WTC11 (cell line): ENCODE measurements at regions not wholly inside any gene's neighbourhood (a gene's known extent, or its start where the extent isn't known, plus 50 kb on each side); places are given as distances from the start of the nearest gene placed in this dataset.

ENCODE experiments used
- ATAC-seq: fragments of 200-7000 bp; cut with Tn5 transposase; 2 replicates; pipeline ENCODE4 v1.10.0; 2021; ENCODE audit warnings: mild to moderate bottlenecking, moderate library complexity
- CTCF ChIA-PET: fragments of 300-600 bp; sonication (Branson Sonifier 250); formaldehyde crosslinking; loops from one replicate; lab custom pipeline; 2021; ENCODE audit warnings: antibody characterized with exemption; lab: Charles Lee
- POLR2A ChIA-PET: fragments of 350-600 bp; sonication (Branson Sonifier 250); formaldehyde crosslinking; loops from one replicate; lab custom pipeline; 2021; ENCODE audit warnings: antibody characterized with exemption; lab: Charles Lee
- DNase-seq: peaks from one replicate; pipeline ENCODE4 v3.0.0; 2021; ENCODE audit warnings: low spot score
- H3K27ac Mint-ChIP-seq: 2 replicates; pipeline ENCODE4 v1.8.0; 2021; ENCODE audit warnings: mixed read lengths
- H3K27me3 Mint-ChIP-seq: 2 replicates; pipeline ENCODE4 v1.8.0; 2021; ENCODE audit warnings: low read depth, mild to moderate bottlenecking, moderate library complexity, mixed read lengths
- H3K36me3 Mint-ChIP-seq: 2 replicates; pipeline ENCODE4 v1.8.0; 2021; ENCODE audit warnings: mixed read lengths
- H3K4me1 Mint-ChIP-seq: 2 replicates; pipeline ENCODE4 v1.8.0; 2022; ENCODE audit warnings: mixed read lengths
- H3K4me3 Mint-ChIP-seq: 2 replicates; pipeline ENCODE4 v1.8.0; 2021; ENCODE audit warnings: mild to moderate bottlenecking, moderate library complexity, mixed read lengths
- H3K9me3 Mint-ChIP-seq: 2 replicates; pipeline ENCODE4 v1.8.0; 2021; ENCODE audit warnings: mixed read lengths
- ATF1 ChIP-seq: sonication (generic); formaldehyde crosslinking; IDR thresholded peaks from 2 replicates; pipeline ENCODE4 v1.8.1; 2023; ENCODE audit warnings: mild to moderate bottlenecking, moderate library complexity, missing genetic modification reagents
- ATF6 ChIP-seq: sonication (generic); formaldehyde crosslinking; IDR thresholded peaks from 2 replicates; pipeline ENCODE4 v1.8.1; 2023; ENCODE audit warnings: mild to moderate bottlenecking, missing genetic modification reagents
- CREM ChIP-seq: sonication (generic); formaldehyde crosslinking; IDR thresholded peaks from 2 replicates; pipeline ENCODE4 v1.8.1; 2022; ENCODE audit warnings: mild to moderate bottlenecking, missing genetic modification reagents, moderate library complexity
- CTCF ChIP-seq: fragments of 200-600 bp; IDR thresholded peaks from 2 replicates; pipeline ENCODE4 v1.8.0; 2022; ENCODE audit warnings: antibody characterized with exemption
- ELF4 ChIP-seq: sonication (generic); formaldehyde crosslinking; IDR thresholded peaks from 2 replicates; pipeline ENCODE4 v1.8.1; 2022; ENCODE audit warnings: low read depth, mild to moderate bottlenecking, moderate library complexity, missing genetic modification reagents
- NFATC4 ChIP-seq: fragments of 250-450 bp; sonication (Bioruptor Pico); IDR thresholded peaks from 2 replicates; pipeline ENCODE4 v1.9.0; 2021; ENCODE audit warnings: mild to moderate bottlenecking
- NFE2L1 ChIP-seq: sonication (generic); formaldehyde crosslinking; IDR thresholded peaks from 2 replicates; pipeline ENCODE4 v1.8.1; 2023; ENCODE audit warnings: missing genetic modification reagents
- PREB ChIP-seq: sonication (generic); formaldehyde crosslinking; IDR thresholded peaks from 2 replicates; pipeline ENCODE4 v1.8.1; 2022; ENCODE audit warnings: mild to moderate bottlenecking, missing genetic modification reagents, moderate library complexity, borderline replicate concordance
- USF2 ChIP-seq: sonication (generic); formaldehyde crosslinking; IDR thresholded peaks from 2 replicates; pipeline ENCODE4 v1.8.1; 2023; ENCODE audit warnings: mild to moderate bottlenecking, missing genetic modification reagents, moderate library complexity
- ZBTB21 ChIP-seq: sonication (generic); formaldehyde crosslinking; IDR thresholded peaks from 2 replicates; pipeline ENCODE4 v1.8.1; 2023; ENCODE audit warnings: mild to moderate bottlenecking, missing genetic modification reagents, borderline replicate concordance
- ZNF423 ChIP-seq: fragments of 250-450 bp; sonication (Bioruptor Pico); IDR thresholded peaks from 2 replicates; pipeline ENCODE4 v2.1.2; 2022; ENCODE audit warnings: mild to moderate bottlenecking, moderate library complexity
- TF ChIP-seq, protein P1 (sequence below): sonication (generic); formaldehyde crosslinking; IDR thresholded peaks from 2 replicates; pipeline ENCODE4 v1.8.0; 2022; ENCODE audit warnings: missing genetic modification reagents

DNA sequence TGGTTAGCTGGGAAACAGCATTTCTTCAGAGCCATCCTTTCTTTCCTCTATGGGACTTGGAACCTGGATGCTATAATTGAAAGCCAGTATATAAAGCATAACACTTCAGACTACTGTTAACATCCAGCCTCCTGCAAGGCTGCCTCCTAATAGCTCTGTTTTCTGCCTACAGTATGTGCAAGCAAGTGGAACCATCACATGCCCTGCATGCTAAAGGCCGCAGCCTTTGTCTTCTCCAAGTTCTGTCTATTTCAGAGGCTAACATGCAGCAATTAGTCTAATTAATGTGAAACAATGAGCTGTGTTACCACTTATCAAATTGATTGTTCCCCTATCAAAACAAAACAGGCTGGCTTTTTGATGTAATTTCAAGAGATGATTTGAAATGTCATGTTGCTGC is 82.7 kb upstream of the ESRRG start:
- no peaks in the 10 kb centered on the region for H3K27me3 Mint-ChIP-seq
- no peak overlapping the region for H3K27ac Mint-ChIP-seq
- TF ChIP-seq ELF4 (no peak), NFE2L1 (CRISPR knock-in tag) (no peak)
- TF ChIP-seq, protein P1, sequence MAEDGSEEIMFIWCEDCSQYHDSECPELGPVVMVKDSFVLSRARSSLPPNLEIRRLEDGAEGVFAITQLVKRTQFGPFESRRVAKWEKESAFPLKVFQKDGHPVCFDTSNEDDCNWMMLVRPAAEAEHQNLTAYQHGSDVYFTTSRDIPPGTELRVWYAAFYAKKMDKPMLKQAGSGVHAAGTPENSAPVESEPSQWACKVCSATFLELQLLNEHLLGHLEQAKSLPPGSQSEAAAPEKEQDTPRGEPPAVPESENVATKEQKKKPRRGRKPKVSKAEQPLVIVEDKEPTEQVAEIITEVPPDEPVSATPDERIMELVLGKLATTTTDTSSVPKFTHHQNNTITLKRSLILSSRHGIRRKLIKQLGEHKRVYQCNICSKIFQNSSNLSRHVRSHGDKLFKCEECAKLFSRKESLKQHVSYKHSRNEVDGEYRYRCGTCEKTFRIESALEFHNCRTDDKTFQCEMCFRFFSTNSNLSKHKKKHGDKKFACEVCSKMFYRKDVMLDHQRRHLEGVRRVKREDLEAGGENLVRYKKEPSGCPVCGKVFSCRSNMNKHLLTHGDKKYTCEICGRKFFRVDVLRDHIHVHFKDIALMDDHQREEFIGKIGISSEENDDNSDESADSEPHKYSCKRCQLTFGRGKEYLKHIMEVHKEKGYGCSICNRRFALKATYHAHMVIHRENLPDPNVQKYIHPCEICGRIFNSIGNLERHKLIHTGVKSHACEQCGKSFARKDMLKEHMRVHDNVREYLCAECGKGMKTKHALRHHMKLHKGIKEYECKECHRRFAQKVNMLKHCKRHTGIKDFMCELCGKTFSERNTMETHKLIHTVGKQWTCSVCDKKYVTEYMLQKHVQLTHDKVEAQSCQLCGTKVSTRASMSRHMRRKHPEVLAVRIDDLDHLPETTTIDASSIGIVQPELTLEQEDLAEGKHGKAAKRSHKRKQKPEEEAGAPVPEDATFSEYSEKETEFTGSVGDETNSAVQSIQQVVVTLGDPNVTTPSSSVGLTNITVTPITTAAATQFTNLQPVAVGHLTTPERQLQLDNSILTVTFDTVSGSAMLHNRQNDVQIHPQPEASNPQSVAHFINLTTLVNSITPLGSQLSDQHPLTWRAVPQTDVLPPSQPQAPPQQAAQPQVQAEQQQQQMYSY (CRISPR knock-in tag): no peak
- peaks cover 35% of the 10 kb centered on the region for H3K4me1 Mint-ChIP-seq
- ChIA-PET POLR2A (interaction anchor here (0.7 kb wide), 1 partner anchor 80 kb away, joined by 3 read pairs; no protein-coding TSS in a partner anchor), CTCF (no interaction called here)
- 0 out of 2 replicates have a peak, but pooled peaks cover 2% of the 10 kb centered on the region for H3K36me3 Mint-ChIP-seq
- ATAC-seq (no peak), DNase-seq (no peak)
- no peak overlapping the region for H3K4me3 Mint-ChIP-seq
- H3K9me3 Mint-ChIP-seq: peaks cover 7% of the 10 kb centered on the region

GRCh38 chr1:216805233-216805632 is 82.0 kb upstream of the ESRRG start:
- Mint-ChIP-seq H3K9me3 (peaks cover 7% of the 10 kb centered on the region), H3K4me1 (peaks cover 35% of the 10 kb centered on the region), H3K27ac (peak overlapping the region; percentile 11; the same call in 1 of the 2 replicates), H3K27me3 (no peaks in the 10 kb centered on the region), H3K36me3 (0 out of 2 replicates have a peak, but pooled peaks cover 2% of the 10 kb centered on the region), H3K4me3 (no peak overlapping the region)
- TF ChIP-seq CTCF (no peak), ZNF423 (CRISPR knock-in tag) (no peak), PREB (CRISPR knock-in tag) (no peak), ATF1 (CRISPR knock-in tag) (no peak), CREM (CRISPR knock-in tag) (no peak)
- ChIA-PET CTCF (no interaction called here), POLR2A (no interaction called here)
- DNase-seq: no peak
- ATAC-seq: peak; percentile 53; the same call in 1 of the 2 replicates

GRCh38 chr1:216804111-216804510 is 80.9 kb upstream of the ESRRG start:
- Mint-ChIP-seq H3K9me3 (peaks cover 7% of the 10 kb centered on the region), H3K4me3 (no peak overlapping the region), H3K4me1 (peaks cover 35% of the 10 kb centered on the region), H3K36me3 (0 out of 2 replicates have a peak, but pooled peaks cover 2% of the 10 kb centered on the region), H3K27me3 (no peaks in the 10 kb centered on the region), H3K27ac (no peak overlapping the region)
- TF ChIP-seq ZBTB21 (CRISPR knock-in tag) (no peak), NFATC4 (CRISPR knock-in tag) (no peak), ATF6 (CRISPR knock-in tag) (no peak), USF2 (no peak)
- CTCF ChIA-PET: no interaction called here
- POLR2A ChIA-PET: no interaction called here
- ATAC-seq (peak; percentile 59; the same call in 1 of the 2 replicates), DNase-seq (no peak)
